ENCODE measurements at regions not wholly inside any gene's neighbourhood (a gene's known extent, or its start where the extent isn't known, plus 50 kb on each side); places are given as distances from the start of the nearest gene placed in this dataset.
A peak's percentile ranks its signal among the peaks of the same experiment; 100 is the strongest.
"Not testable (repeated sequence)": the region's sequence is repeated elsewhere in the genome, so short reads cannot be mapped to it uniquely, and the experiment has no call there.

DNA sequence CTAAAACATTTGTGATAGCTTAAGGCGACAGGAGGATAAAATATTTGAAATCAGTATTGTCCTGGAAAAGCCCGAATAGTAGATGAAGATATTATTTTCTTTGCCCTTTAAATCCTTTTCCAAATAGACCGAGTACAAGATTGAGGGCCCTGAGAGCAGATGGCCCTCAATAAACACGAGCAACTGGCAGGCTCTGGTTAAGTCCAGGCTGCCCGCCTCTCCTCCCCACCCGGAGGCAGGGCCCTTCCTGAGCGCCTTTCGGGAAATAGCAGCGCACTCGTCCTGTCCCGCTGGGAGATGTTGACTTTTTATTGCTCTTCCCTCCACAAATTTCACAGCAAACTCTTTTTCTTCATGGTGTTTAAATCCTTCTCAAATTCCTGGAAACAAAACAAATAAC lies 50.8 kb upstream of the MAX start:
- no peak for DNase-seq

GRCh38 chr14:65156568-65157366 lies 54.5 kb upstream of the MAX start:
- DNase-seq = no peak

DNA sequence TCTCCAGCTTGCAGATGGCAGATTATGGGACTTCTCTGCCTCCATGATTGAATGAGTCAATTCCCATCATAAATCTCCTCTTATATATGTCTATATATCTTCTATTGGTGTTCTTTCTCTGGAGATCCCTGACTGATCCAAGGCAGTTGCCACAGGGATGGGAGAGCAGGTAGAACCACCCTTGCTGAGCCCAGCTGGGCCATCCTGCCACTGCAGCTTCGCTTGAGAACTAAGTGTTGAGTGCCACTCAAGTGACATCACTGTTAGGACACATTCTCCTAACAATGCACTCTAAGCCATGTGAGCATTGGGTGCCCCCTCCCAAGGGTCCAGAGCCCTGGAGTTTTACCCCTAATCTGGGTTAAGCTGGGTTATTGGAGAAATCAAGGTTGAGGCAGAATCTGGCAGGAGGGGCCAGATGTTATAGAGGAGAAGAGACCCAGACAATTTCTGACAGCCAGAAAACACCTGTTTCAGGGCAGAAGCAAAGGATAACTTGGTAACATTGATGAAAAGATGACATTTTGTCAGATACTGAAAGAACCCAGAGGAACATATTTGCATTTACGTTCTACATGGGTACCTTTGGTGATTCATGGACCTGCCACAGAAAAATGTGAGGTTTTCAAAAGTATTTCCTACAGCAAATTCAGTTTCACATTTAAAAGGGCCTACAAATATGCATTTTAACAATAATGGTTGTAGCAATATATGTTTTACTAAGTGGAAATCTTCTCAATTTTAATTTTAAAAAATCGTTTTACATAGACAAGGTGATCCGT lies 57.2 kb upstream of the MAX start:
- DNase-seq = no peak

DNA sequence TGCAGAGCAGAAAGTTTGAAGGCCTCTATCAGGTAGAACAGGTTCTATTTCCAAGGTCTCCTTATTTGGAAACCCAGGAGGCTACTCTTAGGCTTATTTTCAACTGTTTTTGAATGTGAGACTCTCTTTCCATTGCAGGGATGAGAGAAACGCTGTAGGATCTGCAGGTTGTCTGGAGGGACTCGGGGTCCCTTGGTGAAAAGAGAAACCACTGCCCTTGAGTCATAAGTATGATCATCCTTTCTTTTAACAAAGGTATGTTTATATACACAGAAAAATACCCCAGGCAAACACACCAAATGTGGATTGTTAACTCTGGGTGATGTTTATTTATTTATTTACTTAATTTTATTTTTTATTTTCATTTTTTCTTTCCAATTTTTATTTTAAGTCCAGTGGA lies 57.8 kb upstream of the MAX start:
- DNase-seq = no peak

GRCh38 chr14:65162031-65162430 lies 59.7 kb upstream of the MAX start:
- no peak for DNase-seq

GRCh38 chr14:65164068-65164824 lies 61.9 kb upstream of the MAX start:
- peak in 1 of 2 experiments; percentile 30 for DNase-seq

- DNase-seq = no peak
Measured at GRCh38 chr14:65164825-65165135, 62.5 kb upstream of the MAX start.

DNA sequence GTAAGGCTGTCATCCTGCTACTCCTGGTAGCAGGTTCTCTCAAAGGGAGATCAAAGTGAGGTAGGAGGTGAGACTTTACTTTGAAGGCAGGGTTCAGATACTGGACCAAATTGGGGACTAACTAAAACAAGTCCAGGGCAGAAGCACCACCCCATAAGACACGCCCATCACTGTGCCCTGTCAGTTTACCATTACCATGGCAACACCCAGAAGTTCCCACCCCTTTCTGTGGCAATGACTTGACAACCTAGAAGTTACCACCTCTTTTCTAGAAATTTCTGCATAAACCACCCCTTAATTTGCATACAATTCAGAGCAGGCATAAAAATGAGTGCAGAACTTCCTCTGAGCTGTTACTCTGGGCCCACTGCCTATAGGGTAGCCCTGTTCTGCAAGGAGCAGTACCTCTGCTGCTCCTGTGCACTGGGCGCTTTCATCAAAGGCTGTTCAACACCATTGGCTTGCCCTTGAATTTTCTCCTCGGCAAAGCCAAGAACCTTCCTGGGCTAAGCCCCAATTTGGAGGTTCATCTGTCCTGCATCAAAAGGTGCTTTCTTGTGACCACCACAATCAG lies 64.8 kb upstream of the MAX start:
- peak in 1 of 2 experiments; percentile 30 for DNase-seq

DNA sequence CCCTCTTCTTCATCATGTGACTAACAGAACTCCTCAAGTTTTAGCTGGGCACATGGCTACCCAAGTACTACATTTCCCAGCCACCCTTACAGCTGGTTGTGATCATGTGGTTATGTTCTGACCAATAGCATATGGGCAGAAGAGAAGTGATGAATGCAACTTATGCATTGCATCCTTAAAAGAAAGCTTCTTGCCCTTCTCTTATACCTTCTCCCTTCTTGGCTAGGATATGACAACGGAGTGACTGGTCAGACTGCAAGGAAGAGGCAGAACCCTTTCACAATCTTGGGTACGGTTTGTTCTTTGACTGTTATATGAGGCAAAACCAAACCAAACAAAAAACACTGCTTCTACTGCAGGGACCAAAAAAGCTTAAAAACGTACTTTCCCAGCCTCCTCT lies 66.5 kb upstream of the MAX start:
- no peak for DNase-seq

DNA sequence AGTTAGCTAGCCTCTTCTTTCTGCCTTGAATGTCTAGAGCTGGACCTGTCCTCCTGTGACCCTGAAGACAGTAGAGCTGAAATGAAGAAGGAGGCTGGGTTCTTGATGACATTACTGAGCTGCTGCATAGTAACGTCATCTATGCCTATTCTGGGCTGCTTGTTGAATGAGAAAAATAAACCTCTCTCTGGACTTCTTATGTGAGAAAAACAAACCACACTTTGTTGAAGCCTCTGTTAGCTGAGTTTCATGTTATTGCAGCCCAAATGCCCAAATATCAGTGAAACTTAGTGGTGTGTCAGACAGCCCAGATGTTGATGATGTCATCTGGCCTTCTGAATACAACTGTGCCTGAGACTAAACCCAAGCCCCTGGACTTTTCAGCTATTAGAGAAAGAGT lies 67.0 kb upstream of the MAX start:
- no peak for DNase-seq

DNA sequence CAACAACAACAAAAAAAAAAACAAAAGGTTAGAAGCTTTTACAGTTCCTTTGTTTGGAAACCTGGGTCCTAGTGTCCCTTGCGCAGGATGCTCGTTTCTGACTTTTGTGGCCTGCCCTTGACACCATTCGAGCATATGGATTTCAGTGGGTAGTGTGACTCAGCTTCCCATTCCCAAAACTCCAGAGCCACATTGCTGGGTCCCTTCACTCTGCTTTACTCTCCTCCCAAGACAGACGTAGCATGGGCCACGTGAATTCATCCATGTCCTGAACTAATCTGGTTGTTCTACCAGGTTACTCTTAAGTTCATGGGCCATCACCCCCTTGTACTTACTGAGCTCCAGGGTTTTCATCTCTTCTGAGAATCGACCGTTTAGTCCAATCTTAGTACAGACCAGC lies 68.0 kb upstream of the MAX start:
- no peak for DNase-seq

DNA sequence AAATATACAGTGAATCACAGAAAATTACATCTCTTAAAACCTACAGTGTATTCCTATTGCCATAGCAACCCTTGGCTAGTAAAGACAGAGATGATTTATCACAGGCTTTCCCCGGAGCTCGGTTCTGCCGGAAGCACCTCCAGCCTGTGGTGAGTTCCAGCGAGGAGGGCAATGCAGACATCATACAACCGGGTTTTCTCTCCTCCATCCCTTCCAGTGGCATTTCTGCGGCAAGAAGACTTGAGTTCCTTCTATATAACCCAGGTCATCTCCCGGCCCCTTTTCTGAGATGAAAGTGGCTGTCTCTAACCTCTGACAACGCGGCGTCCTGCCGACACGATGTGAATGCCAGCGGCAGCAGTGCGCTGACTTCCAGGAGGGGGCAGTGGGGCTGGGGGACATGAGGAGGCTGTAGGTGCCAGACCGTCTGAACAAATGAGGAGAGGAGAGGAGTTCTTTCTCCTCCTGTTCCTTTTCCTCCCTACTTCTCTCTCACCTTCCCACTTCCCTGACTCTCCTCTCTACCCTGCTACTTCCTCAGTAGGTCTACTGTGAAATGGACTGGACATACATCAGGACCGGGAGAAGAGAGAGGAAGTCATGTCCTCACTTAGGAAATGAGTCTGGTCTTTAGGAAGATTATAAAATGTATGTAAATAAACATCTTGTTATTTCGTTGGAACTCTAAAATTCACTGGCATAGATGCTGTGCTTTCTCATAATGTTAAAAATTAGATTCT lies 68.6 kb upstream of the MAX start:
- peak; percentile 60 to 64 for DNase-seq

DNA sequence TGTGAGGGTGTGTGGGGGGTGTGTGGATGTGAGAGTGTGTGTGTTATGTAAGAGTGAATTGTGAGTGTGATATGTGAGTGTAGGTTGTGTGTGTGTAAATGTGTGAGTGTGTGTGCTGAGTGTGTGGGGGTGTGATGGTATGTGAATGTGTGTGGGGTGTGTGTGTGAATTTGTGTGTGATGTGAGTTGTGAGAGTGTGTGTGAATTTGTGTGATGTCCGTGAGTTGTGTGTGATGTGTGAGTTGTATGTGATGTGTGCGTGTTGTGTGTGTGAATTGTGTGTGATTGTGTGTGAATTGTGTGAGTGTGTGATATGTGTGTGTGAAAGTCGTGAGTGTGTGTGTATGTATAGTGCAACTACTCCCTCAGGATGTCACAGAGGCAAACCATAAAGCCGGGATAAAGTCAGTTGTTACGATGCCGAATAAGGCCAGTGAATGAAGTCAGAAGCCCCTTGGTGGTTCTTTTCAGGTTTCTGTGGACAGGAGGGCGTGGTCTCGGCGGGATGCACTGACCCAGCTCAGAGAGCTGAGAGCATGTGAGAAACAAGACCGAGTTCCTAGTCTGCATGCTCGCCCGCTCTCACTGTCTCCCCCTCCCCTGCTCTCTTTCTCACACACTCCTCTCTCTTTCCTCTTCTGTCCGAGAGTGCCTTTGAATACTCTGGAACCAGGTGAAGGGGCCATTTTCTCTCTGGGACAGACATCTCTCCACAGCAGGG lies 71.8 kb upstream of the MAX start:
- DNase-seq = no peak

GRCh38 chr14:65174783-65175182 lies 72.5 kb upstream of the MAX start:
- DNase-seq = no peak

DNA sequence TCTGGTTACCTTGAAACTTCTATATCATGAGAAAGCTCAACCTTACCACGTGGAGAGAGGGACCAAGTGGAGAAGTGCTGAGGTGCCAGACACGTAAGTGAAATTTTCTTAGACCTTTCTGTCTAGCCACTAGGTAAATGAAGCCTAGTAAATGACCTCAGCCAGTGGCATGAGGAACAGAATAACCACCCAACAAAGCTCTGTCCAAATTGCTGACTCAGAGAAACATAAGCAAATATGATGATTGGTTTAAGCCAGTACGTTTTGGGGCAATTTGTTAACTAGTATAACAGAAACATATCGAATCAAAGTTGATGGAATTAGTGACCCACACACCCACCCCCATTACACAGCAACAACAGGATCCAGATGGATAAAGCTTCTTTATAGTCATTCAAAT lies 75.2 kb upstream of the MAX start:
- no peak for DNase-seq

GRCh38 chr14:65179231-65179630 lies 76.9 kb upstream of the MAX start:
- DNase-seq = not testable (repeated sequence)

DNA sequence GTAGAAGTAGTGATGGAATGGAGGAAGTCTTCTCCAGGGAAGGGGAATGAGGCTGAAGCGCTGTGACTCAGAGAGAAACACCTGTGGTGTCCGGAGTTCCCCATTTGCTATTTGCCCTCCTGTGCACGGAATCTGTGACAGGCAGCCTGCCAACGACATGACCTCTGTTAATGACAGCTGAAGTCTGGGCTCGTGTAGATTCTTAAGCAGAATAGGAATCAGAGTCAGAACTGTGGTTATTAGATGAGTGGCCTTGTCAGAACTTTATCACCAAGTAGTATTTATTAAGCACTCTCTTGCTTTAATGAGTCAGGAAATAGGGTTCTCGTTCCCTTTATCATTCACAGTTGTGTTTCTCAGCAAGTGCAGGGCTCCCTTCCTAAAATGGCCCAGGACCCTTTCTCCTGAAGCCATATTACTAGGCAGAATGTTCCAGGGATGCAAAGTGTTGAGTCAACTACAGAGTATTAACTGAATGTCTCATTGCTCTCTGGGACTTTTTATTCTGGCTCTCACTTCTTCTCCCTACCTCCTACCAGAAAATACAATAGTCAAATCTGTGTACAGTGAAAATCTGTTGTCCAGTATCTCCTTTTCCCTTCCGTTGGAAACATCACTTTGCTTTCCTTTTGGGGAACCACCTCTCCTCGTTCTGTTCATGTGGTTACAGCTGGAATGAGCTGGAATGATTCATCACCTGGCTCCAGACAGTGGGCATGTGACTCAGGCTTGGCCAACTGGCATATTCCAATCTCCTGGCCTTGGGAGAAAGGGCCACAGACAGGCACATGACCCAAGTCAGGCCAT lies 77.8 kb upstream of the MAX start:
- peak; percentile 49 to 62 for DNase-seq

DNA sequence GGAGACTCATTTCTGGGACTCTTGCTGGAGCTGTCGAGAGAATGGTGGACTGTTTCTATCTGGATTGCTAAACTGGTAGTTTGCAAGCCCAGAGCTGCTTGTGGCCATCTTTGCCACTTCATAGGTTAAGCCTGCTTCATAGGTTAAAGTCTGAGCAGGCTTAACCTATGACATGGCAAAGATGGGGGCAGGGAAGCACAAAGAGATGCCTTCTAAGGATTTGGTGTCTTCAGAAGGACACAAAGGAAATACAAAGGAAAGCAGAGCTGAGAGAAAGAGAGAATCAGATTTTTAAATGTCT lies 78.4 kb upstream of the MAX start:
- DNase-seq = no peak

DNA sequence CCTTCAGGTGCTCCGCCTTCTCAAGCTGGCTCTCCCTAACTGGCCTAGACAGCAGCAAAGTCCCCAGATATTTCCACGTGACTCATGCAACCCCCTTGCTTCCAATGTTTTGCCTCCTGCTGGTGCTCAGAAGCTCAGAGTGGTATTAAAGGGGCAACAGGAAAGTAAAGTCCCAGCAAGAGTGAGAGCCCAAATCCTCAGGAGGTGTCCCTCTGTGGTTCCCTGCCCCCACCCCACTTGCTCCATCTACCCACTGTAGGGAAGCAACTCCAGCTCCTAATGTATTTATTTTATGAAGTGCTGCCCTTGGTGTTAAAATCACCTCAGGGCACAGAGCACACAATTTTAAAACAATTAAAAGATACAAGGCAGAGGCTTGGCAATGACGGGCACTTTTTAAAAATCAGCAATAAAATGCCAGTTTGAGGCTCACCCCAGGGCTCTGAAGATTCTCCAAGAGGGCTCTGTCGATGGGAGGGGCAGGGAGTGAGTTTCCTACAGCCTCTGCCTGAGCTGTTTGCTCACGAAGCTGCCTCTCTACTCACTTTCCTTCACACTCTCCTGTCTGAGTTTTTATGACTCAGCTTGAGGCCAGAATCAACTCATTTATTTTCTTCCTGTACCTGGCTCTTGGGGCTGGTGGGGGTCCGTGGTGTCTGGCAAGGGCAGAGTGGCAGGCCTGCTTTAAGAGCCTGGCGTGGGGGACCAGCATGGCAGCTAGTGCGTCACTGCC lies 81.9 kb upstream of the MAX start:
- DNase-seq = no peak

DNA sequence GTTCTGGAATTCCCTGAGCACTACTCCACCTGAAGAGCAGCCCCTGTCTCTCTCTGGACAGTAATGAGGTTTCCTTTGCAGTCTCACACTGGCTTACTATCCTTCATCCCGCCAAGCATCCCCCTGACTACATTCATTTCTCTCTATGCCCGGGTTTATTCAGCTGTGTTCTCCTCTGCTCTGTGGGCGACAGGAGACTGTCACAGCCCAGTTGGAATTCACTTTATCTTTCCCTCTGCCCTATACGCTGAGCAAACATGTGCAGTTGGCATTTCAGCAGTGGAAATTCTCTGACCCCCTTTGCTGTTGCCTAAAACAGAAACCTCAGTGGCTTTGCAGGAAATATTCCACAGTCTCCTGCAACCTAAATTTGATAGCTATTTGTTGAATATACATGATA lies 83.5 kb upstream of the MAX start:
- DNase-seq = no peak

- DNase-seq = no peak
Measured at GRCh38 chr14:65186951-65187350, 84.6 kb upstream of the MAX start.
